HG02571 (cell line): ENCODE measurements at regions not wholly inside any gene's neighbourhood (a gene's known extent, or its start where the extent isn't known, plus 50 kb on each side); places are given as distances from the start of the nearest gene placed in this dataset.
"Not testable (repeated sequence)": the region's sequence is repeated elsewhere in the genome, so short reads cannot be mapped to it uniquely, and the experiment has no call there.

Experiments used
- ATAC-seq: cut with Tn5 transposase; IDR thresholded peaks from one replicate; pipeline ENCODE4 v1.9.1; 2021; ENCODE audit warnings: mild to moderate bottlenecking, moderate library complexity; ENCODE audit not compliant: unreplicated experiment

DNA sequence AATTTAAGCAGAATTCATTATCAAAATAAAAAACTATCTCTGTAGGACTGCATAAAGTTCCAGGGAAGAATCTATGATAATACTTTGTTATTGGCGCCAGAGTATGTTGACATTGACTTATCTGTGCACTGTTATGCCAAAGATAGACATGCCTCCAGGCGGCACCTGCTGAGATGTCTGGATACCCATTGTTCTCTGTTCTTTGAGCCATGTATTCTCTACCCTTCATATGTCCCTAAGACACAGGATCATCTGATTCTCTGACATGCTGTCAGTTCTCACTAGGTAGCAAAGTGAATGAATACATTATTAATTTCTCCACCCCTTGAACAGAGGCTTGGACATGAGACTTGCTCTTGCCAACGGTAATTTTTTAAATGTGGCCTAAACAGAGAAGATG, 517.8 kb upstream of the SLITRK5 start:
- ATAC-seq = no peak

DNA sequence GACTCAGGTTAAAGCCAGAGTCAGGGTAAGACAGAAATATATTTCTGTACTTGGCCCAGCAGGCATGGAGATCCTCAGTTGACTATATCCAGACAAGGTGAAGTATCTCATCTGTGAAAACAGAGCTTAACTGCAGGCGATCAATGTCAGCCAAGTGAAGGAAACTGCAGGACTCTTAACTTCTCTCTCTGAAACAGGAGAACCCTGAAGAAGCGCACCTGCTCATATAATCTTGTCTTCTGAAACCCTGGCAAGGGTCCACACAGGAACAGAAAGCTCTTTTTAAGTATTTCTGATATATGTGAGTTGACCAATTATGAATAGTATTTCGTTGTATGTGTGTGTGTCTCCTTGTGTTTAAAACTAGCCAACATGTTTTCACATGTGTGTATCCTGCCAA, 504.8 kb upstream of the SLITRK5 start:
- ATAC-seq = no peak

DNA sequence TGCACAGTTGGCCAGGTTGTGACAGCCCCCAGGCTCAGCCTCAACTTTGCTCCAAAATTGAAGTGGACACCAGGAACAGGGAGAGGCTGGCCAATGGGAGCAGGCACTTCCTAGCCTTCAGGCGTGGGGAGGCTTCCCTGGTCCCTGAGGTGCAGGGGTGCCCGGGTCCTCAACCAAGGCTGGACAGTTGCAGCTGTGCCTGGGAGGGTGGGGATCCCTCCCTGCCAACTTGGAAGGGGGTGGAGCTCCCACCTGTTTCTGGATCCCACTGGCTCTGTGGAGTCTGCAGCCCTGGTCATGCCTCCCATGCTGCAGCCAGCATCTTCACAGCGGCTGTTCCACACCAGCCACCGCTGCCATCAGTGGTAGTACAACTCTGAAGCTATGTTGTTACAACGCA, 502.8 kb upstream of the SLITRK5 start:
- ATAC-seq = no peak

DNA sequence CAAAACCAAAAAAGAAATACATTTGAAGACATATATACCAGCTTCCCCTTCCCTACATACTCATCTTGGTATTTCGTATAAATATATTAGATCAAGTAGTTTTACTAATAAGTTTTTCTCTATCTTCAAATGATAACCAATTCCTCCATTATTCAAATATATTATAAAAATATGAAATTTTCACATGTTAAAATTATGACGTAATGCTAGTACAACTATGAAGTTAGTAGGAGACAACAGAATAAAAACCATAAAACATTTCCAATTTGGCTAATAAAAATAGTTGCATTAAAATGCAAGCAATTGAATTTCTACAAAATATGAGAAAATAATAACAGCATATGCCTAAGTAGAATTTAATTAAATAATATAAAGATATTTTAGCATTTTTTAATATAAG, 501.8 kb upstream of the SLITRK5 start:
- ATAC-seq = no peak

DNA sequence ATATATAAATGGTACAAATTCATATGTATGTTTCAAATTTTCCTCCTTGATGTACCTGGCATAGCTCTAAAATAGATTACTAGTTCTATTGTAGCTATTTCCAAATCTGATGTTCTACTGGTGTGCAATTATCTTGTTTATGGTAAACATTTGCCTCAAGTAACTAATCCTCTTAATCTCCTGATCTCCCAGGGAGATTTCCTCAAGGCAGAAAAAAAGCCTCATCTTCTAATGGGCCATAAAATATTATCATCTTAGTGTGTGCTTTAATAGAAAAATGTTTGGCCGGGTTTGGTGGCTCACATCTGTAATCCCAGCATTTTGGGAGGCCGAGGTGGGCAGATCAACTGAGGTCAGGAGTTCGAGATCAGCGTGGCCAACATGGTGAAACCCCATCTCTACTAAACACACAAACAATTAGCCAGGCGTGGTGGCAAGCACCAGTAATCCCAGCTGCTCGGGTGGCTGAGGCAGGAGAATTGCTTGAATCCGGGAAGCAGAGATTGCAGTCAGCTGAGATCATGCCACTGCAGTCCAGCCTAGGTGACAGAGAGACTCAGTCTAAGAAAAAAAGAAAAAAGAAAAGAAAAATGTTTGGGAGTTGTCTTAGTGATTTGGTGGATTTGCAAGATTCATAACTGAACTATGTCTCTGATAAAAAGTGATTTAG, 498.9 kb upstream of the SLITRK5 start:
- ATAC-seq = no peak

DNA sequence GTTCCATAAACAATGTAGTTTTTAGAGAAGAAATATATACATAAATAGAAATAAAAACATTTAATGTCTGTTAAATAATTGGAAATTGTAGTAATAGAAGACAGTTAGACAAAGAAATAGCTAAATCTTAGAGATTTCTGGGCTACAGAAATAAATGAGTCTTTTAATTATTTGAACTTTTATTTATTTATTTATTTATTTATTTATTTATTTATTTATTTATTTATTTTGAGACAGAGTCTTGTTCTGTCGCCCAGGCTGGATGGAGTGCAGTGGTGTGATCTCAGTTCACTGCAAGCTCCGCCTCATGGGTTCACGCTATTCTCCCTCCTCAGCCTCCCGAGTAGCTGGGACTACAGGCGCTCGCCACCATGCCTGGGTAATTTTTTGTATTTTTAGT, 486.0 kb upstream of the SLITRK5 start:
- not testable (repeated sequence) for ATAC-seq

DNA sequence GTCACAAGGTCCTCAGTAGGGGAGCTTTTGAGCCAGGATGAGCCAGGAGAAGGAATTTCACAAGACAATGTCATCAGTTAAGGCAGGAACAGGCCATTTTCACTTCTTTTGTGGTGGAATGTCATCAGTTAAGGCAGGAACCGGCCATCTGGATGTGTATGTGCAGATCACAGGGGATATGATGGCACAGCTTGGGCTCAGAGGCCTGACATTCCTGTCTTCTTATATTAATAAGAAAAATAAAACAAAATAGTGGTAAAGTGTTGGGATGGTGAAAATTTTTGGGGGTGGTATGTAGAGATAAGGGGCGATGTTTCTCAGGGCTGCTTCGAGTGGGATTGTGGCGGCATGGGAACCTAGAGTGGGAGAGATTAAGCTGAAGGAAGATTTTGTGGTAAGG, 484.5 kb upstream of the SLITRK5 start:
- ATAC-seq = not testable (repeated sequence)

DNA sequence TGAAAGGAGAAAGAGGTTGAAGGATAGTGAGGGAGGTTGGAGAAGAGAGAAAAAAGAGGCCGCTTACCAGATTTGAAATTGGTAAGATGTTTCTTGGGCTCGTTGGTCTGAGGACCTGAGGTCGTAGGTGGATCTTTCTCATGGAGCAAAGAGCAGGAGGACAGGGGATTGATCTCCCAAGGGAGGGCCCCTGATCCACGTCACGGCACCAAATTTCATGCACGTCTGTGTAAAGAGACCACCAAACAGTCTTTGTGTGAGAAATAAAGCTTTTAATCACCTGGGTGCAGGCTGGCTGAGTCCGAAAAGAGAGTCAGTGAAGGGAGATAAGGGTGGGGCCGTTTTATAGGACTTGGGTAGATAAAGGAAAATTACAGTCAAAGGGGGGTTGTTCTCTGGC, 479.7 kb upstream of the SLITRK5 start:
- ATAC-seq = not testable (repeated sequence)

DNA sequence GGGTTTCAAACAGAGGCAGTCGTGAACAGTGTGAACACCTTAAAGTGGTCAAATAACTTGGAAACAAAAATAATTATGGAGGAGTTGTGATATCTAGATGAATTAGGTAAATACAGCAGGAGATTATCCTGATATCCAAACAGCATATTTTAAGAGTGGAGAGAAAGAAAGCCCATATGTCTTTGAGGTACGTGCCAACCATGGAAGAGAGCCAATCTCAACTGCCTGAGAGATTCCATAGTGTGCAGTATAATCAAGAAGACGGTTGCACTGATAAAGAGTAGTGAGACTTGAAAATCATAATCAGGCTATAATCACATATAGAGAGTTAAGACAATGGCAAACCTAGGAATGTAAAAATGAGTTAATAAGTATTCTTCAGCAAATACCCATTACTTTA, 472.8 kb upstream of the SLITRK5 start:
- ATAC-seq = no peak

DNA sequence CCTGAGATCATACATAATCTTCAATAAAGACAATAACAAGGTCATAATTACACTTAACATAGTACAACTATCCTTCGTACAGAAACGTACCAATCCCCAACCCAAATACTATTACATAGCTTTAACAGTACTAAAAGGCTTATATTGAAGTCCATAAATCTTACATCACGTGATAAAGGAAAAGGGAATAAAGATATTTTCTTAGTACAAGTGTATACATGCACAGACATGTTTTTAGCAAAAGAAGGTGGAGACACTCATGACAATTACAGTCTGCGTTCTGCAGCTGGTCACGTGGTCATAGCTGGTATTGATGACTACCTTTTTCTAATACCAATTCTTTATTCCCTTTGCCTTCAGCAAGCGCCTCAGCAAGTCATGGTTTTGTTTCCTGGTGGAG, 464.5 kb upstream of the SLITRK5 start:
- ATAC-seq = no peak

DNA sequence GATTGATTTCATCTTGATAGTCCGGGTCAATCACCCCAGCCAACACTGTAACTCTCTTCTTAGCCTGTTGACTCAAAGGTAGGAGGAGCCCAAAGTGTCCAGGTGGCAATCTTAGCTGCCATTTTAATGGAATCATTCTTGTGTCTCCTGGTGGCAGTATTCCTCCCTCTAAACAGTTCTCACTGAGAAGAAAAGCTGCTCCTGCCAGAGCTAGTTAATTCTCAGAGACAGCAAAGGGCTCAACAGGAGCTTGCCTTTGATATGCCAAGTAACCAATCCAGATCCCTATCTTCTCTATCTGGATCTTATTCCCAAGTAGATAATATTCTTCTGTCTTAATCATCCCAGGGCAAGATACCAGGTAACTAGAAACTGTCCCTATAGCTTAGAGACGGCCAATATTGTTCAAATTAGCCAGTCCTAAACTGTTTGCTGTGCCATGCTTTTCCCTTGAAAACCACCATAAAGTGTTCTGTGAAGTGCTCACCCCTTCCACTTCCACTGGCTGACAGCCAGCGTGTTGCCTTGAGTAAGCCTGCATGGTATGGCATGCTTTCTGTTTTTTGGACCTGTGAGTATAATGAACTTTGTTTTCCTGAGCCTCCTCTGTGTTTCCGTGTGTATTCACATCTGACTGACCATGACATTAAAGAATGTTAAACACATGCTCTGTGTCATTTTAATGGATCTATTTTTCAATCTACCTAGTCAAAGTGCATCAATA, 463.7 kb upstream of the SLITRK5 start:
- no peak for ATAC-seq

DNA sequence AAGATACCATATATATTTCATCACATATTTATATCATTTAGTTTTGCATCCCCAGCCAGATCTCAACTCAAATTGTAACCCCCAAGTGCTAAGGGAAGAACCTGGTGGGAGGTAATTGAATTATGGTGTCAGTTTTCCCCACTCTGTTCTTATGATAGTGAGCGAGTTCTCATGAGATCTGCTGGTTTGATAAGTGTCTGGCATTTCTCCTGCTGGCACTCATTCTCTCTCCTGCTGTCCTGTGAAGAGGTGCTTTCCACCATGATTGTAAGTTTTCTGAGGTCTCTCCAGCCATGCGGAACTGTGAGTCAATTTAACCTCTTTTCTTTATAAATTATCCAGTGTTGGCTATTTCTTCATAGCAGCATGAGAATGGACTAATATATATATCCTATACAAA, 462.5 kb upstream of the SLITRK5 start:
- no peak for ATAC-seq

DNA sequence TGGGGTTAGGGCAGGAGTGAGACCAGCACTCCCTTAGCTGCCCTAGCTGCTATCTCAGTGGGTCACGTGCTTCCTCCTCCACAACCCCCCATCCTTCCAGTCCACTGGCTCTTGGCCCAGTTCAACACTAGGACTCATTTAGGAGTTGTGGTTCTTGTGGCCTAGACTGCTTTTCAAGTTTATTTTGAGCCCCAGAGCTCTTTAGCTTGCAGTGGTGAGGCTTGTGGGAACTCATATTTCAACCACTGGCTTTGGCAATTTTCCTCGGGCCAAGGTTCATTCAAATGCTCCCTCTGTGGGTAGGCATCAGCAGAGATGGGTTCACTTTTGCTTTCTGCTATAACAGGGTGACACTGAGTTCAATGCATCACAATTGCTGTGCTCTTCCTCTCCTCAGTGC, 436.2 kb upstream of the SLITRK5 start:
- ATAC-seq = no peak

DNA sequence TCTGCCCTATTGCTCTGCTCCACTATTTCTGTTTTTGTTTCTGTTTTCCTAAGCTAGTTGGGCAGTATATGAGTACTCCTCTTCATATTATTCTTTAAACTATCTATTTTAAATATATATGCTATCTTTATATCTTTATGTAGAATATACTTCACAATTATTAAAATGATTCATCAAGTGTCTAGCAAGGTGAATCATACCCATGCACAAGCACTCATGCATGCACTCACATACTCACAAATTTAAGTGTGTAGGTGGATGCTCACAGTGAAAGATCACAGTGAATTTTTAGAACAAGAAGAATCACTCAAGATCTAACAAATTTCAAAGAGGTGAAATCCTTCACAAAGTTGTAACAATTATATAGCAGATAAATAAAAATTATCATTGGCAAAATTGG, 435.6 kb upstream of the SLITRK5 start:
- no peak for ATAC-seq

DNA sequence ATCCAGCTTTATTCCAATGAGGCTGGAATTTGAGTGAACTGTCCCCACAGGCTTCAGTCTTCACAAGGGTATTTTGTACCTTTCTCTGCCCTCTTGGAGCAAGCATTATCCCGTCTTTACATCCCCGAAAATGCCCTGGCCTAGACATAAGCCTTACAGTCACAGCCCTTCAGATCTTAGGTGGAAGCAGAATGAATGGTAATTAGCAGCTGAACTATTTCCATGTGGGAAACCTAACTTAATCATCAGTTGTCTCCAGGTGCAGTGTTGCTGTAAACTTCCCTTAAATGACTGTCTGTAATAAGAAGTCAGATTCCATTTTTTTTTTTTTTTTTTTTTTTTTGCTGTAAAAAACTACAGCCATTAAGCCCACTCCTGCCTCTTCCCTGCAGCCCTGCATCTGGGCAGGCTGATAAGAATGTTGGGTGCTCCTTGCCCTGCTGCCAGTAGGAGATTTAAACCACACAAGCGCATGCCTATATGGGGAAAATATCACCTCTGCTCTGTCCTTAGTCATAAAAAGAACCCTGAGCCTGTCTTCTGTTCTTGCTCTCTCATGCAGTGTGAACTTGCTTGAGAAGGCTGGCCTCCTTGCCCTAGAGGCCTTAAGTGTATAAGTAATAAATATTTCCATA, 426.8 kb upstream of the SLITRK5 start:
- ATAC-seq = no peak

DNA sequence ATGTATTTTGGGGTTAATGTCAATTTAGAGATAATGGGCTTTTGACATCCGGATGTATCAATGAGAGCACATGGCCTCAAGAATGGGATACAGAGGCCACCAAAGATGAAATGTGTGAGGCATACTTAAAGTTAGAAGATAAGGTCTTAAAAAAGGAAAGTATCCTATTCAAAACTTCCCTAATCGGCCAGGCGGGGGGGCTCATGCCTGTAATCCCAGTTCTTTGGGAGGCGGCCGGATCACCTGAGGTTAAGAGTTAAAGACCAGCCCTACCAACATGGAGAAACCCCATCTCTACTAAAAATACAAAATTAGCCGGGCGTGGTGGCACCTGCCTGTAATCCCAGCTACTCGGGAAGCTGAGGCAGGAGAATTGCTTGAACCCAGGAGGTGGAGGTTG, 421.3 kb upstream of the SLITRK5 start:
- ATAC-seq = not testable (repeated sequence)

DNA sequence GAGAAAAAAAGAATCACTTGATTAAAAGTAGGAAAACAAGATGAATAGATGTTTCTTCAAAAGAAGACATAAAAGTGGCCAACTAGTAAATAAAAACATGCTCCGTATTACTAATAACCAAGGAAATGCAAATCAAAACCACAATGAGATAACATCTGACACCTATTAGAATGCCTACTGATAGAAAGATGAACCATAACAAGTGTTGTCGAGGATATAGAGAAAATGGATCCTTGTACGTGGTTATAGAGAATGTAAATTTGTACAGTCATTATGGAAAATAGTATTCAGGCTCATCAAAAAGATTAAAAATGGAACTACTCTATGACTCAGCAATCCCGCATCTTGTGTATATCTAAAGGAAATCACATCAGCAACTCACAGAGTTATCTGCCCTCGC, 415.8 kb upstream of the SLITRK5 start:
- ATAC-seq = no peak

DNA sequence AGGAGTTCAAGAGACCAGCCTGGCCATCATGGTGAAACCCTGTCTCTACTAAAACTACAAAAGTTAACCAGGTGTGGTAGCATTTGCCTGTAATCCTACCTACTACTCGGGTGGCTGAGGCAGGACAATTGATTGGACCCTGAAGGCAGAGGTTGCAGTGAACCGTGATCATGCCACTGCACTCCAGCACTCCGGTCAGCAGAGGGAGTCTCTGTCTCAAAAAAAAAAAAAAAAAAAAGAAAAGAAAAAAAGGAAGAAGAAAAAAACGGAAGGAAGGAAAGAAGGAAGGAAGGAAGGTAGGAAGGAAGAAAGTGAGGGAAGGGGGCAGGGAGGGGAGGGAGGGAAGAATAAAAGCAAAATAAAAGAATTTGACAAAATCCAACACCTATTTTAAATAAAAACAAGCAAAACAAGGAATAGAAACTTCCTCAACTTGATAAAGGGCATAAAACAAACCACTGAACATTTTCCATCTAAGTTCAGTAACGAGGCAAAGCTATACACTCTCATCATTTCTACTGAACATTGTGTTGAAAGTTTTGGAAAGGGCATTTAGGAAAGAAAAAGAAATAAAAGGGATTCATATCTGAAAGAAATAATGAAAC, 411.6 kb upstream of the SLITRK5 start:
- ATAC-seq = no peak

DNA sequence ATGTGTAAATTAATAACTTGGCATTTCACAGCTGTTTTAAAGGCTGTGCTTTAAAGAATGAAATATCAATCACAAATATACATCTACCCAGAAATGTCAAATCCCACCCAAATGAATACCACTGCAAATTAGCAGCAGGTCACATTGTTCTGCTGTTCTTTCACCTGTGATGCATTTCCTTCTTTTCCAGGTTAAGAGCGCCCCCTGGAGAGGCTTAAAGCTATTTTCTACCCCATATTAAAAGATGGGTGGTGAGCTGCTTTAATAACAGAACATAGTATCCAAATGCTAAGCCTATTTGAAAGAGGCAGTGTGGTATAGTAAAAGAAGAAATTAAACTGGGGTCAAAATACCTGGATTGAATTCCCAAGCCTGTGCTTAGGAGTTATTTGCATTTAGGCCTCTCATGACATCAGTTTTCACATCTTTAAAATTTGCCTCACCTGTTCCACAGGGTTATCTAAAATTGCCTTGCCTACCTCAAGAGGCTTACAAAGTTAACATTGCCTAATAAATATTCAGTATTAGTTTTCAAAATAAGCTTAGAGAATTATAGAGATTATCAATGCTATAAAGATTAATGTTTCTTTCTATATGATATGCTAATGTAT, 396.9 kb upstream of the SLITRK5 start:
- ATAC-seq = no peak

DNA sequence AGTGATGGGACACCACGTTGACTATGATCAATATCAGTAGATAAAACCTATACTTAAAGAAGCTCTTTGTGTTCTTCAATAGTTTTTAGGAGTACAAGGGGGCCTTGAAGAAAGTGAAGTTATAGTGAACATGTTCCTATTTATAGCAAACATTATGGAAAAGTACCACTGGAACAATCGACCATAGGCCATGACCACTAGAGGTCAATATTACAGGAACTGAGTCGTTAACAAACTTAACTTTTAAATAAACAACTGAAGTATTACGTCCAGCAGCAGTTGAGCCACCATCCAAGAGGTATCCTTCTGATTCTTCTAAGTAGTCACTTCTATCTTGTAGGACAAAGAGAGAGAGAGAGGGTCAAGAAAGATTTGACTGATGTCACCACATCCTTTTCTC, 391.0 kb upstream of the SLITRK5 start:
- no peak for ATAC-seq

DNA sequence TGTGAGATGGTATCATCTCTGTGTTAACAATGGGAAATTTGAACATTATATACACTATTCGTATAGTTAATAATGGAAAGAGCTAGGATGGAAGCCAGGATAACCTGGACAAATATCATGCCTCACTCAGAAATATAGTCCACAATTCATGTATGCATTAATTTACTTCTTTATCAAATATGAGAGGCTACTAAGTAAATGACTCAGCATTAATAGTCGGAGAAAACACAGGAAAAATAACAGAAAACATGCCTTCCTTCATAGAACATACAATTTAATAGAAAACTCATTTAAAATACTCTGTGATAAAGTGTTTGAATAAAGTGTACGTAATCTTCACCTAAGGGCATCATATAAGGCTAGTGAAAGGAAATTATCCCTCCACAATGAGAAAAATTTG, 383.4 kb upstream of the SLITRK5 start:
- no peak for ATAC-seq

DNA sequence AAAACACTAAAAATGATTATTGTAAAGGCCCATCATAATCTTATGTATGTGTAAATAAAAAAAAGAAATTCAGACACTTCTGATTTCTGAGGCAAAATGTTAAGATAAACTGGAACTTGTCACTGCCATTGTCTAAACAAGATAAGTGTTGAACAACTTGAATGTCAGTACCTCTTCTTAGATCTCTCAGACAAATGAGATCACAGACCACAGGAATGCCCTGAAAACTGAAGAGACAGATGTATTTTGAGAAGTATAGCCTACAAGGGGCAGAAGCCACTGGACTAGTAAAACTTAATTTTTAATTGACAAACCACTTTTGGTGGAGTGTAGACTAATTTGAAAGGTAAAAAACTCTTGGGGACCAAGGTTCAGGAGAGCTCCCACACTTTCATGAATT, 375.5 kb upstream of the SLITRK5 start:
- ATAC-seq = no peak
